Thyroid gland (tissue), 4 donors: ENCODE measurements at regions not wholly inside any gene's neighbourhood (a gene's known extent, or its start where the extent isn't known, plus 50 kb on each side); places are given as distances from the start of the nearest gene placed in this dataset.

Experiments
- CTCF ChIP-seq, 6 experiments: fragments of 200-600 bp in 3 of 6; fragments of 450-650 bp in 3 of 6; sonication (generic) in 3 of 6; IDR thresholded peaks; one replicate each; pipeline ENCODE4 v1.5.1; 2016 to 2019; ENCODE audit warnings: antibody characterized with exemption in 6 of 6, mild to moderate bottlenecking in 2 of 6, inconsistent platforms in 1 of 6, moderate library complexity in 1 of 6
- POLR2A ChIP-seq, 2 donors: fragments of 450-650 bp; IDR thresholded peaks; one replicate each; pipeline ENCODE4 v1.6.1; 2017; ENCODE audit warnings: antibody characterized with exemption in 2 of 2, mild to moderate bottlenecking in 2 of 2, moderate library complexity in 1 of 2

GRCh38 chr12:124681779-124682391 is 114.5 kb upstream of the NCOR2 start:
- TF ChIP-seq POLR2A (IDR thresholded peaks at IDR 0.05) (no peak), CTCF (IDR thresholded peaks at IDR 0.05) (no peak)
